Uterus (tissue), 2 donors: ENCODE measurements at regions not wholly inside any gene's neighbourhood (a gene's known extent, or its start where the extent isn't known, plus 50 kb on each side); places are given as distances from the start of the nearest gene placed in this dataset.

Experiments used
- CTCF ChIP-seq, 4 experiments: fragments of 200-600 bp in 2 of 4; fragments of 450-650 bp in 2 of 4; sonication (generic) in 2 of 4; IDR thresholded peaks; one replicate each; pipeline ENCODE4 v1.5.1; 2016 to 2019; ENCODE audit warnings: antibody characterized with exemption in 4 of 4, mild to moderate bottlenecking in 2 of 4, moderate library complexity in 1 of 4
- POLR2A ChIP-seq, 2 donors: fragments of 450-650 bp; IDR thresholded peaks; one replicate each; pipeline ENCODE4 v1.6.1; 2016; ENCODE audit warnings: antibody characterized with exemption in 2 of 2, mild to moderate bottlenecking in 1 of 2, moderate library complexity in 1 of 2

- TF ChIP-seq CTCF (IDR thresholded peaks at IDR 0.05) (no peak), POLR2A (IDR thresholded peaks at IDR 0.05) (no peak)
These were observed 252.7 kb downstream of the BTBD3 start for GRCh38 chr20:12170406-12170805.
